GM12874 (cell line): ENCODE measurements at regions not wholly inside any gene's neighbourhood (a gene's known extent, or its start where the extent isn't known, plus 50 kb on each side); places are given as distances from the start of the nearest gene placed in this dataset.

Experiments used
- CTCF ChIP-seq: IDR thresholded peaks from 2 replicates; pipeline ENCODE4 v1.5.1; 2011; ENCODE audit warnings: low read depth, mild to moderate bottlenecking, control low read depth, low read length, moderate library complexity; ENCODE audit not compliant: insufficient read depth

GRCh38 chr18:28757466-28758008 is 580.6 kb upstream of the CDH2 start:
- TF ChIP-seq CTCF, result no peak

- TF ChIP-seq CTCF, result no peak
Observed at GRCh38 chr18:28743115-28743514, 566.2 kb upstream of the CDH2 start.

GRCh38 chr18:28740575-28740974 is 563.6 kb upstream of the CDH2 start:
- TF ChIP-seq CTCF, result no peak

- TF ChIP-seq CTCF, result no peak
Observed at GRCh38 chr18:28736951-28737350, 560.0 kb upstream of the CDH2 start.

GRCh38 chr18:28736223-28736622 is 559.3 kb upstream of the CDH2 start:
- TF ChIP-seq CTCF, result no peak

GRCh38 chr18:28735731-28736130 is 558.8 kb upstream of the CDH2 start:
- TF ChIP-seq CTCF, result no peak

- TF ChIP-seq CTCF, result no peak
Observed at GRCh38 chr18:28729321-28729720, 552.4 kb upstream of the CDH2 start.
